ENCODE measurements at regions not wholly inside any gene's neighbourhood (a gene's known extent, or its start where the extent isn't known, plus 50 kb on each side); places are given as distances from the start of the nearest gene placed in this dataset.
"Not testable (repeated sequence)": the region's sequence is repeated elsewhere in the genome, so short reads cannot be mapped to it uniquely, and the experiment has no call there.

DNA sequence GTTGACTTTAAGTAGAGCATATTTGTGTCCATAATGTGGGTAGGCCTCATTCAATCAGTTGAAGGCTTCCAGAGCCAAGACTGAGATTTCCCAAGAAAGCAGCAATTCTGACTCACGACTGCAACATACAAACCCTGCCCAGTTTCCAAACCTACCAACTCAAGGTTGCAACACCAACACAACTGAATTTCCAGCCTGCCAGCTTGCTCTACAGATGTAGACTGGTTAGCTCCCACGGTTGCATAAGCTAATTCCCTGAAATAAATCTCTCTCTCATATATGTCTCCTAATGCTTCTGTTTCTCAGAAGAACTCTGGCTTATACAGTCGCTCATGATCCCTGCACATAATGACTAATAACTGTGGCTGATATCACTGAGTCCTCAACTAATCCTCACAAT lies 113.6 kb downstream of the OR4C45 start:
- not testable (repeated sequence) for H3K4ac ChIP-seq (ENCODE audit: low read depth, low read length); H4K91ac ChIP-seq (ENCODE audit: low read depth, low read length); H3K4me3 ChIP-seq (ENCODE audit: low read depth, low read length); H3K4me2 ChIP-seq (ENCODE audit: low read length); H4K12ac ChIP-seq (ENCODE audit: low read depth, low read length); H4K8ac ChIP-seq (ENCODE audit: low read depth, low read length); H3K27me3 ChIP-seq (ENCODE audit: insufficient read depth, low read length); H2BK120ac ChIP-seq (ENCODE audit: insufficient read depth, low read length, poor library complexity); H3K9ac ChIP-seq (ENCODE audit: low read length); H2BK12ac ChIP-seq (ENCODE audit: low read length); H3K23ac ChIP-seq (ENCODE audit: low read length); H3K4me1 ChIP-seq (ENCODE audit: control insufficient read depth in 1 of 2, insufficient read depth in 2 of 2, low read length in 2 of 2); H2AFZ ChIP-seq (ENCODE audit: insufficient read depth, low read length, poor library complexity); DNase-seq; H3K36me3 ChIP-seq (ENCODE audit: control insufficient read depth in 1 of 2, insufficient read depth in 2 of 2, low read length in 2 of 2); H2BK5ac ChIP-seq (ENCODE audit: low read depth, low read length, poor library complexity); H2AK5ac ChIP-seq (ENCODE audit: low read length); H3K79me2 ChIP-seq (ENCODE audit: control insufficient read depth, insufficient read depth, low read length, poor library complexity); H3K79me1 ChIP-seq (ENCODE audit: low read length); H3K27ac ChIP-seq (ENCODE audit: low read depth, low read length); H3K18ac ChIP-seq (ENCODE audit: low read length); H3K14ac ChIP-seq (ENCODE audit: low read length)
- WGBS (ENCODE audit: extremely low coverage, insufficient coverage, insufficient read length) = no CpG with 5 or more reads among the region's 3 CpGs
- peaks cover 14% of the 10 kb centered on the region for H3K9me3 ChIP-seq (ENCODE audit: insufficient read depth, low read depth, low read length)

DNA sequence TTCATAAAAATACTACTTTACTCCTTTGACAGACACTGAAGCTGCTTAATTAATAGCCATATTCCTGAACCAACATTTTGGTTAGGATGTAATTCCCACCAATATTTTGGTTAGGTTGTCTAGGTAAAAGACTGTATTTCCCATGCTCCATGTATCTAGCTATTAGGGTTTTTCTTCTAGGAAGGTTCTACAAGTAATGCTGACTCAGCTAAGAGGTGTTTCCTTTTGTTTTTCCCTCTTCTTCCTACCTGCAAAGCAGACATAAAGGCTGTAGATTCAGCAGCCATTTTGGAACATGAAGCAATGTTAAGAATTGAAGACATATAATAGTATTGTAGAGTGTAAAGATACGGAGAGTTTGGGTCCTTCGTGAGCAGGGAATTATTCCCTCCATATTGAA lies 115.3 kb downstream of the OR4C45 start:
- not testable (repeated sequence) for H3K79me1 ChIP-seq (ENCODE audit: low read length); H4K12ac ChIP-seq (ENCODE audit: low read depth, low read length); H3K4me2 ChIP-seq (ENCODE audit: low read length); H3K36me3 ChIP-seq (ENCODE audit: control insufficient read depth in 1 of 2, insufficient read depth in 2 of 2, low read length in 2 of 2); H3K9ac ChIP-seq (ENCODE audit: low read length); H3K79me2 ChIP-seq (ENCODE audit: control insufficient read depth, insufficient read depth, low read length, poor library complexity); DNase-seq; H2BK5ac ChIP-seq (ENCODE audit: low read depth, low read length, poor library complexity); H3K4ac ChIP-seq (ENCODE audit: low read depth, low read length); H4K8ac ChIP-seq (ENCODE audit: low read depth, low read length); H3K4me3 ChIP-seq (ENCODE audit: low read depth, low read length); H2AK5ac ChIP-seq (ENCODE audit: low read length); H4K91ac ChIP-seq (ENCODE audit: low read depth, low read length); H3K18ac ChIP-seq (ENCODE audit: low read length); H3K27me3 ChIP-seq (ENCODE audit: insufficient read depth, low read length); H3K23ac ChIP-seq (ENCODE audit: low read length); H2AFZ ChIP-seq (ENCODE audit: insufficient read depth, low read length, poor library complexity); H3K4me1 ChIP-seq (ENCODE audit: control insufficient read depth in 1 of 2, insufficient read depth in 2 of 2, low read length in 2 of 2); H2BK120ac ChIP-seq (ENCODE audit: insufficient read depth, low read length, poor library complexity); H3K27ac ChIP-seq (ENCODE audit: low read depth, low read length); H3K14ac ChIP-seq (ENCODE audit: low read length); H2BK12ac ChIP-seq (ENCODE audit: low read length)
- WGBS (ENCODE audit: extremely low coverage, insufficient coverage, insufficient read length) = no CpG with 5 or more reads among the region's 2 CpGs
- peaks cover 13% of the 10 kb centered on the region for H3K9me3 ChIP-seq (ENCODE audit: insufficient read depth, low read depth, low read length)

DNA sequence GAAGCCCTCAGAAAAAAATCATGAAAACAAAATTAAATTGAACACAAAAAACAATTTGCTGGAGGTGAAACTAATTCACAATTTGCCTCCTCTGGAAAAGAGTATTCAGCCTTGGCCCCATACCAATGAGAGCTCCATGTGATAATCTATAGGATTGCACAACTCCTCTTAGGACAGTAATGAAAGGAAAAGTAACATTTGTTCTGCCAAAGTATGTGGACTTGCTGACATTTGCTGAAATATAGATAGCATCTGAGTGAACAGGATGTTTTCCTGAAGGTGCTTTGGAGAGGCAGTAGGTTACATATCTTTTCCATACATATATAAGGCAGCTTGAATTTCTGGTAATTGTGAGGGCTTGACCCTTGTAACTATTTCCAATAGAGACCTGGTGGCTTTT lies 122.8 kb downstream of the OR4C45 start:
- Histone ChIP-seq H2BK5ac (ENCODE audit: low read depth, low read length, poor library complexity) (no peak overlapping the region), H2BK120ac (ENCODE audit: insufficient read depth, low read length, poor library complexity) (no peak overlapping the region), H2BK12ac (ENCODE audit: low read length) (no peak overlapping the region), H3K14ac (ENCODE audit: low read length) (no peak overlapping the region), H3K18ac (ENCODE audit: low read length) (no peak overlapping the region), H3K4ac (ENCODE audit: low read depth, low read length) (no peak overlapping the region), H3K4me3 (ENCODE audit: low read depth, low read length) (no peak overlapping the region), H3K79me1 (ENCODE audit: low read length) (no peaks in the 10 kb centered on the region), H3K23ac (ENCODE audit: low read length) (no peak overlapping the region), H3K79me2 (ENCODE audit: control insufficient read depth, insufficient read depth, low read length, poor library complexity) (no peaks in the 10 kb centered on the region), H4K8ac (ENCODE audit: low read depth, low read length) (no peak overlapping the region), H2AK5ac (ENCODE audit: low read length) (no peak overlapping the region), H3K27me3 (ENCODE audit: insufficient read depth, low read length) (no peaks in the 10 kb centered on the region), H2AFZ (ENCODE audit: insufficient read depth, low read length, poor library complexity) (no peak overlapping the region), H4K12ac (ENCODE audit: low read depth, low read length) (no peak overlapping the region), H3K9me3 (ENCODE audit: insufficient read depth, low read depth, low read length) (peaks cover 3% of the 10 kb centered on the region), H4K91ac (ENCODE audit: low read depth, low read length) (no peak overlapping the region), H3K27ac (ENCODE audit: low read depth, low read length) (no peak overlapping the region), H3K36me3 (ENCODE audit: control insufficient read depth in 1 of 2, insufficient read depth in 2 of 2, low read length in 2 of 2) (no peaks in the 10 kb centered on the region), H3K4me2 (ENCODE audit: low read length) (no peak overlapping the region), H3K4me1 (ENCODE audit: control insufficient read depth in 1 of 2, insufficient read depth in 2 of 2, low read length in 2 of 2) (no peaks in the 10 kb centered on the region), H3K9ac (ENCODE audit: low read length) (no peak overlapping the region)
- DNase-seq = no peak

DNA sequence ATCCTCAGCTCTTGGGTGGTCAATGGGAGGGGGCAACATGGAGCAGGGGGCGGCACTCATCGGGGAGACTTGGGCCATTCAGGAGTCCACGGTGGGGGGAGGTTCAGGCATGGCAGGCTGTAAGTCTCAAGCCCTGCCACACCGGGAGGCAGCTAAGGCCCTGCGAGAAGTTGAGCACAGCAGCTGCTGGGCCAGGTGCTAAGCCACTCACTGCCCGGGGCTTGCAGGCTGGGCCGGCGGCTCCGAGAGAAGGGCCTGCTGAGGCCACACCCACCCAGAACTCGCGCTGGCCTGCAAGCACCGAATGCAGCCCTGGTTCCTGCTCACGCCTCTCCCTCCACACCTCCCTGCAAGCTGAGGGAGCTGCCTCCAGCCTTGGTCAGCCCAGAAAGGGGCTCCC lies 131.4 kb downstream of the OR4C45 start:
- Histone ChIP-seq H2AFZ (ENCODE audit: insufficient read depth, low read length, poor library complexity) (no peak overlapping the region), H3K27ac (ENCODE audit: low read depth, low read length) (no peak overlapping the region), H3K9ac (ENCODE audit: low read length) (no peak overlapping the region)

More for the DNA sequence above, 131.4 kb downstream of the OR4C45 start:
- Histone ChIP-seq H3K23ac (ENCODE audit: low read length) (no peak overlapping the region), H3K4me2 (ENCODE audit: low read length) (no peak overlapping the region), H3K36me3 (ENCODE audit: control insufficient read depth in 1 of 2, insufficient read depth in 2 of 2, low read length in 2 of 2) (no peaks in the 10 kb centered on the region), H3K79me2 (ENCODE audit: control insufficient read depth, insufficient read depth, low read length, poor library complexity) (no peaks in the 10 kb centered on the region), H3K4me3 (ENCODE audit: low read depth, low read length) (no peak overlapping the region), H2BK120ac (ENCODE audit: insufficient read depth, low read length, poor library complexity) (no peak overlapping the region), H3K27me3 (ENCODE audit: insufficient read depth, low read length) (no peaks in the 10 kb centered on the region), H3K18ac (ENCODE audit: low read length) (no peak overlapping the region), H3K4me1 (ENCODE audit: control insufficient read depth in 1 of 2, insufficient read depth in 2 of 2, low read length in 2 of 2) (no peaks in the 10 kb centered on the region), H2BK5ac (ENCODE audit: low read depth, low read length, poor library complexity) (no peak overlapping the region), H3K4ac (ENCODE audit: low read depth, low read length) (no peak overlapping the region), H3K14ac (ENCODE audit: low read length) (no peak overlapping the region), H4K12ac (ENCODE audit: low read depth, low read length) (no peak overlapping the region), H4K8ac (ENCODE audit: low read depth, low read length) (no peak overlapping the region), H2BK12ac (ENCODE audit: low read length) (no peak overlapping the region), H2AK5ac (ENCODE audit: low read length) (no peak overlapping the region), H3K79me1 (ENCODE audit: low read length) (no peaks in the 10 kb centered on the region), H3K9me3 (ENCODE audit: insufficient read depth, low read depth, low read length) (peaks cover 24% of the 10 kb centered on the region), H4K91ac (ENCODE audit: low read depth, low read length) (no peak overlapping the region)
- no peak for DNase-seq
- WGBS (ENCODE audit: extremely low coverage, insufficient coverage, insufficient read length) = no CpG with 5 or more reads among the region's 13 CpGs
